NCI-H510A (cell line): ENCODE measurements at regions not wholly inside any gene's neighbourhood (a gene's known extent, or its start where the extent isn't known, plus 50 kb on each side); places are given as distances from the start of the nearest gene placed in this dataset.

Experiments
- DNase-seq: peaks from one replicate; lab custom pipeline; 2025; lab: John Stamatoyannopoulos, UW

DNA sequence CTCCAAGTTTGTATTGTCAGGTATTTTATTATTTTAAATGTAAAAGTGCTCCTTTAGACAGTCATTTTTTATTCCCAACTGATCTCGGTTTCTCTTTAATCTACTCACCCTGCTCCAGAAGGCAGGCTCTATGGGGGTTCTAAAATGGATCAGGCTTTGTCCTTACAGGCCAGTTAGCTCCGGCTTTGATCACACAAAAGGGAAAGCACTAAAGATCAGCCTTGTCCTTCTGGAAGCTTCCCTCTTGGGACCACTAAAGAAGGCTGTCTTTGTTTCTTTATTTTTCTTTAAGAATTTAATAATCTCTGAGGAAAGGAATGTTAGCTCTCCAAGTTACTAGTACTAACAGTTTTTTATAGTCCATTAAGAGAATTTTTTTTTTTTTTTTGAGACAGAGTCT is 560.5 kb upstream of the ZNF717 start:
- DNase-seq: no peak

DNA sequence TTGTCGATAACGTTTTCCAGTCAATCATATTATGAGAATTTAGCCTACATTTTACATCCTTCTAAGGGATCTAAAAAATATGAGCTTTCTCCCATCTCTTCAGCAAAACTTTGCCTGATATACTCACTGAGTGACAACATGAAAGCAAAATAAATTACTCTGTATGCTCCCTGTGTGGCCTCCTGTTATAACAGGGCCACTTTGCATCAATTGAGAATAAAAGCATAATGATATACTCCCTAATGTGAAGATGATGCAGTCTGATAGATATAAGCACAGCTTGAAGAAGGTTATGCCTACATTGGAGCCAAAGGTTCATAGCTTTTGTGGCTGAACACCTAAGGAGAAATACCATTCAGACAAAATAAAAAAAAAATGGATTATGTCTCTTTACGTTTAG is 561.3 kb upstream of the ZNF717 start:
- DNase-seq: no peak

DNA sequence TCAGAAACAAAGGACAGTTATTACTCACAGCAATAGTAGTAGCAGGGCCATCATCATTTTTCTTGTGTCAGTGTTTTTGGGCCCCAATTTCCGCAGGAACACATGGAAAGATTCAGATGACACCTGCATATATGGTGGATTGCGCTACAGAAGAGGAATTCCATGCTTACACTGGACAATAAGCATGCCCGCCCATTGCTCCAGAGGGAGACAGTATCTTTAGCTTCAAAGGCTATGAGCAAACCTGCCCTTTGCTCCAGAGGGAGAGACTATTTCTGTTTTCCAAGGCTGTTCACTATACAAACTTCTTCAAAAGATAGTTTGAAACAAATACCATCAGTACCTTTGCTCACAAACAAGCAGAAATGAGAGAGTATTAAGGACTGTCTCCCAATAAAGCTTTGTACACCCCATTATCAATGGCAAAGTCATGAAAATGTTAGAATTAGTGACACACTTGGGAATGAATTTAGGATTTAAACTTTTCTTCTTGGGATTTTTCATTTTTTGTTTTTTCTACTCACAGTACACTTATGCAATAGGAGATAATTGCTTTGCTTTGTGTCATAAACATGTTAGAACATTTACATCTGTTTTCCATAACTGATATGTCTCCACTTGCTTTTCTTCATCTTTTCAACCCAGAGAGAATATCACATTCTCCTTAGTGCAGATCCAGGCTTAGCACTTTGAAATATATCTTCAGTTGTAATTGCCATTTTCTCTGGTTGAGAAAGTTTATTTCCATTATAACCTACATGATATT is 564.5 kb upstream of the ZNF717 start:
- no peak for DNase-seq

DNA sequence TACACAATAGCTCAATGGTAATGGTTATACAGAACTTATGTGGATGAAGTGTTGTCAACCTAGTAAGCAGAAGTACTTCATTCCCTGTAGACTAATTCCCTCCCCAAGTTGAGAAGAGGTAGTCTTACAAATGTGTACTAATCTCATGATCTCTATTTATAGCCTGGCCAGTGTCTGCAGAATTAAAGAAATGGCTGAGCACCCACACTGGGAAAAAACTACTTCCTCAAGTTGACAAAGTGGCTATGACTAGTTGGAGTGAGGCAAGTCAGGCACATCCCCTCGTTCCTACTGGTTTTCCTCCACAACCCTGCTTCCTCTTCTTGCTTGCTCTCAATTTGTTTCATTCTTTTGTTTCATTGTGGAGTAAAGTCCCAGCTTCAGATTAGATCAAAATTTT is 566.7 kb upstream of the ZNF717 start:
- no peak for DNase-seq

DNA sequence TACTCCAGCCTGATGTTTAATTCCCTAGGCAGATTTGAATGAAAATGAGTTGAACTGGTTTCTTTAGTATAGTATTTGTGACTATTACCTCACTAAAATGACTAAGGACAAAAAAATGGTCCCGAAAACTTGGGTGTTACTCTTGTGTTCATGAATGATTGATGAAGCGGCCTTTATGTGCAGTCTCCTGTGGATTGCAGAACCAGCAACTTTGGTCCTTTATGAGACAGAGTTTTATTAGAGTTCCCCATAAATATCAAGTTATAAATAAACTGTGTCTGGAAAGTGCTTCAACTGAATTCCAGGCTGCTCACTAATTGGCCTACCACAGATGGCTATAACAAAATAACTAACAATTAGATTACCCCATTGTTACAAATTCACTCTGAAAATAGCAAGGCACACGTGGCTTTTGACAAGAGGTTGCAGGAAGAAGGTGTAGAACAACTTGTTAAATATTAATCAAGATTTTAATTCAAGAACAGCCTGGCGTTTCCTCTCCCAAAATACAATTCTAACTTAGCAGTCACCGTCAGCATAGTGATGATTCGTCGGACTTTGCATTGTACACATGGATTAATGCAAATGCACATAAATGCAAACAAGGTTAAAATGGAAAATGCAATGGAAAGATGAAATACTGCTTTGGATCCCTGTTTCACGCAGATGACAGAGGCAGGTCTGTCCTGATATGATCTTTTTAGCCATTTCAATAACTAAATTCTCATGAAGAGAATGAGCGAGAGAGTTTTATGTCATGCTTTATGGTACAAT is 567.3 kb upstream of the ZNF717 start:
- DNase-seq: no peak

DNA sequence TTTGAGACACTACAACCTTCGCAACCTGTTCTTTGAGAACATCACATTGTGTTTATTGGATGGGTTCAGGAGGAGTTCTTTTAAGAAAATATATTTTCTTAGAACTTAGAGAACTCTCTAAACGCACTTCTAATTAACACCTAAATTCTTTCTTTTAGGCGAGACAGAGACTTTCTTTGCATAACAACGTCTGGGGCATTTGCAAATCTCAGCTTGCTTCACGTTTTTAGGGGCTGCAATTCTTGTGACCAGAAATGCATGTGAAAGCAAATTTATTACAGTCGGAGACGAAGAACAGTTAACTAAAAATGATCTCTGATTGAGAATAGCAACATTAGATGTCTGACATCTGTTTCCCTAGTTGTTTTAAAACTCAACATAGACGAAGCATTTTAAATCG is 568.3 kb upstream of the ZNF717 start:
- no peak for DNase-seq

DNA sequence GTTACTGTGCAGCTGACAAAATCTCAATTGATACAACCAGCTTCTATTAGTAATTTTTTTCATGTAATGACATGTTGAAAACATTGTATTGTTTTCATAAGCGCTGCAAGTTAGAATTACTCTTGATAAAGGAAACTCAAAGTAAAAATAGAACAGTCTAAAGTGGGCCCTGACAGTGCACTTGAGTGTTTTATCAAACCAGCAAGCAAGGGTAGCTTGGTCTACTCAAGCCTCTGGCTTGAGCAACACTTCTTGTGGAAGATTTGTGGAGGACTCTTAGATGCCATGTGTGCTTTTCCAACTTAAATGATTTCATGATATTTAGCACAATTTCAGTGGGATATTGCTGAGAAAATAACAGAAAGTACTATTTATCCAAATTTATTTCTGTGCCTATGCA is 575.7 kb upstream of the ZNF717 start:
- no peak for DNase-seq

DNA sequence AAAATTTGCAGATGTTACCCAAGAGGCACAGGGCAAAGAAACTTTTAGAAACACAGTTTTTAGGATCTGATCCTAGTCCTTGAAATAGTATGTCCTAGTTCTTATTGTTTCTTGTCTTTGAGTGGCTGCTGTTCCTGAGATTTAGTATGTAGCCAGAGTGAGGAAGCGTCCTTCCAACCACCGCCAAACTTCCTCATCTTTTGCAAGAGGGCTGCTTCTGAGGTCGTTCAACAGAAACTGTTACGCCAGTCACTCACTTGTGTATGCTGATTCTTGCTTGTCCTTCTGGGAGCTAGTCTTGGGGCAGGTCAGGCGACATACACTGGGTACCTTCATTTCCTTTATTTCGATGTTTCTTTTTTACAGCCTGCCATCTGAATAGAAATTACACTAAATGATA is 577.3 kb upstream of the ZNF717 start:
- no peak for DNase-seq

DNA sequence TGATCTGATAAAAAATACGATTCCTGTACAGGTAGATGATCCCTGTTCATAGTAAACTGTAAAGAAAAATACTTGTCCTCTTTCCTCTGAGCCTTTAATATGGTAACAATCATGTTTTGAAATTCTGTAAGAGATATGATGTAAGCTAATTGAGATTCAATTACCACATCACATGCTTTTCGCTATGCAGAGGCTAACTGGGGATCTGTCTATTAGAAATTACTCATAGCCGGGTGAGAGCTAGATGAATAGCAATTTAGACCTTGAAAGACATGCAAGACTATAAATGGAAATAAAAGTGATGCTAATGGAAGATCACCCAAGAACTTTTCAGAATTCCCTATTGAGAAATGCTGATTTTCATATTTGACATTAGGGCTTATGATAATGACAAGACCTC is 579.9 kb upstream of the ZNF717 start:
- DNase-seq: no peak

DNA sequence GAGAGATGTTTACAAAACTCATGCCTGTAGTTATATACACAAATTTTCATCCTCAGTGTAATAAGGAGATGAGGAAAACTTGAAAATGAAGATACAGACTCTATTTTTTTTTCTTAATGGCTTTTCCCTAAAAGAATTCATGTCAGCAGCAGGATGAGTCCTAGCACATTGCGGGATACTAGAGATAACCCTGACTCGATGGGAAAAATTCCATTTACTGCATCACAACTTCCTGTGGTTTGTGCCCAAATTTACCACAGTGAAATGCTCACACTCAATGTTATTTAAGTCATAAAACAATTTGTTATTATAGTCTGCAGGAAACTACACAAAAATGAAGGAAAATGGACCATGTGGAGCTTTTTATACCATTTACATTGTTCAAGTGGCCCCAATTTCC is 581.9 kb upstream of the ZNF717 start:
- no peak for DNase-seq

DNA sequence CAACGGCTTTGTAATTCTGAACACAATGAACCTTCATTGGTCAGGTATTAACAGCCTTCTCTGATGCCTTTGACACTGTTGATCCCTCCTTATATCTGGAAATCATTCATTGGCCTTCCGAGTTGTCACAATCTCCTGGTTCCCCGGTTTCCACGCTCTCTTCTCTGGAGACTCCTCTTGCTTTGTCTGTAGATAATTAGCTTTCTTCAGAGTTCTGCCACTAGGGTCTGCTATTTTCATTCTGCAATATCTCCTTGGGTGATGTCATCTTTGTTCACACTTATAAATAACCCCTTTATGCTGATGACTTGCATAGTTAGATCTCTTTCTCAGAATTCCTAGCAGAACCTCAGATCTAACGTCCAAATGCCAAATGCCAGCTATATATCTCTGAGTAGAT is 583.8 kb upstream of the ZNF717 start:
- no peak for DNase-seq

DNA sequence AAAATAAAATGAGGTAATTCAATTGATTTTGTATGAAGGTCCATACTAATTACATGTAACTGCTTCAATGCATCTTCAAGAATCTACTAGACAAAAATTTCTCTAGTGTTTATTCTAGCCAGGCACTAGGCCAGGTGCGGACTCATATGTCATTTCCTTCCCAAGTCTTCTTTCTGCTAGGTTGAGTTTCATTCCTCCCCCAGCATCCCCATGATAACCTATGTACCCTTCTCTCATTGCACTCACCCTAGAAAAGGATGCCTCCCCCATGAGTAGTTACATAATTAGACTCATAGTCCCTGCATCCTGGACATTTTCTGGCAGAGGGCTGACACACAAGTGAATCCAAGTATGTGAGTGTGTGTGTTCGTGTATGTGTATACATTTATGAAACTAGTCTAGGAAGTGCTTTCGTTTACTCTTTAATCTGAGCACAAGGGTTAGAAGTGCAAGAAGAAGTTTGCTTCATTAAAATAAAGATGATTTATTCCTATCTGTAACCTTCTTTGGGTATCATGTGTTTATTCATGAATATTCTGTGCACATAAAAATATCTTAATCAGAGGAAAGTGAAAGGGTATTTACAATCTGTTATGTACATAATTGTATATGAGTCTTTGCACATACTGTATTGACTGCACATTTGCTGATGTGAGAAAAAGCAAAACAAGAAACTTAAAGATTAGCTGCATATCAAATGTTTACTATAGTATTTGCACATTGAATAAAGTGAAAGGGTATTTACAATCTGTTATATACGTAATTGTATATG is 585.6 kb upstream of the ZNF717 start:
- DNase-seq: peak; percentile 23

DNA sequence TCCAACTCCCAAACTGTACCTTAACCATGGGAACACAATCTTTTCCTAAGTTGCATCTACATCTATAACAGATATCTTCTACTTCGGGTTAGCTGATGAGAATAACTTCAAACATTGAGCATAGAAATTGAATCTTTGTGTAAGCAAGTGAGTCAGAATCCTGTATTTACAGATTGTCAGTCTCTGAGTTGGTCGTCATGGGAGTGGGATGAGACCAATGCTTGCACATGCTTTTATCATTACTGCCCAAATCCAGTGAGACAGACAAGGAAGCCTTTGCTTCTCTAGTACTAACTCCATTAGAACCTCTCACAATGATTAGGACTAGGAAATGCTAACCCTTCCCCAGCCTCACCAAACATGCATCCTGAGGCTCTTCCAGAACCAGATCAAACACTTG is 587.1 kb upstream of the ZNF717 start:
- DNase-seq: no peak

DNA sequence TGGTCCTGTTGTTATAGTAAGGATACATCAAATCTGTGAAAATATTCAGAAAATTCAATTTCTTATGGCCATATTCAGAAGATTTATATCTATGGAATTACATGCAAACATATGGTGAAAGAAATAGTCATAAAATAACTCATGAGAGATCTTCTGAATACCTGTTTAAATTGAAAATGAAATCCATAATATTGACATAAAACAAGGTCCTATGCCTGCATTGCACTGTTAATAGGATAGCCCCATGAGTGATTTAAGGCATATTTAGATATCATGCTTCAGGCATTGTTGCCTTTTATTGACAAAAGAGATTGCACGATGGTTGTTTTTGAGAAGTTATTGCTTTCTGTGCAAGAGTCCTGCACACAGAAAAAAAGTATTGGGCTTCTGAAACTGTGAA is 591.7 kb upstream of the ZNF717 start:
- no peak for DNase-seq

DNA sequence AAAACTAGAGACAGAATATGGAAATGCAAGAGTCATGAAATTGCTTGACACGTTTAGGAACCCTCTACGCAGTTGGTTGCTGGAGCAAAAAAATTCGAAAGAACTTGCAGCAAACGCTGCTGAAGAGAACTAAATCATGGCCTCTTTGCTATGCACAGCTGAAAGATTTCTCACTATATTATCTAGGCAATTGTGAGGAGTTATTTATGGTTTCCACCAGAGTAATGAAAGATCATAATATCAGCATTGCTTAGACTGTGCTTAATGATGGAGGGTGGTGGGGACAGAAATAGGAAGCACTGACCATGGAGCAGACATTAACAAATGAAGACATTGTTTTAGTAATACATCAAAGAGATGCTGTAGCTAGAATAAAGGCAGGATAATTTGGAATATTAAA is 593.4 kb upstream of the ZNF717 start:
- no peak for DNase-seq

DNA sequence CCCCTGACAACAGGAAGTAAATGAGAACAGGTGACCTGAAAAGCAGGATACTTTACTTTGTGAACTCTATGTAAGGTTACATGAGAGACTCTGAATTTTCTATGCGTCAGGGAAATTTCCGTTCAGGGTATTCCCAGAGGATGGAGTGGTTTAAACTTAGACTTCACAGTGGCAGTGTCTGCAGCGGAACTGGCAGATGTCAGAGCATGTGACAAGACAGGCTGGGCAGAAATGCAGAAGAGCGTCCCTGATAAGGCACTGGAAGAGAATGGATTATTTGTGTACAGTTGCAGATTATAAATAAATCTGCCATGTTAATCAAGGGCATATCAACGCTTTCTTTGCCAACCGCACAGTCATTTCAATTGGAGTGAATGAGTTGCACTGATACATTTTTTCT is 598.4 kb upstream of the ZNF717 start:
- DNase-seq: no peak

DNA sequence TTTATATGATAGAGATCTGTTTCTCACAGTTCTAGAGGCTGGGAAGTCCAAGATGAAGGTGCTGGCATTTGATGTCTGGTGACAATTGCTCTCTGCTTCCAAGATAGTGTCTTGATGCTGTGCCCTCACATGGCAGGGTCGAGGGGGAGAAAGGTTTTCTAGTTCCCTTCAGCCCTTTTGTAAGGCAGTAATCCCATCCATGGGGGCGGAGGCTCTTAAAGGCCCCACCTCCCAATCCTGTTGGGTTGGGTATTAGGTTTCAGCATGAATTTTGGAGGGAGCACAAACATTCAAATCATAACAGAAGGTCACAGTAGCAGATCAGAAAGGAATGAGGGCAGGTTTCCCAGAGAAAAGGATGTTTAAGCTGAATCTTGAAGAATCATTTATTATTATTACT is 601.7 kb upstream of the ZNF717 start:
- no peak for DNase-seq

DNA sequence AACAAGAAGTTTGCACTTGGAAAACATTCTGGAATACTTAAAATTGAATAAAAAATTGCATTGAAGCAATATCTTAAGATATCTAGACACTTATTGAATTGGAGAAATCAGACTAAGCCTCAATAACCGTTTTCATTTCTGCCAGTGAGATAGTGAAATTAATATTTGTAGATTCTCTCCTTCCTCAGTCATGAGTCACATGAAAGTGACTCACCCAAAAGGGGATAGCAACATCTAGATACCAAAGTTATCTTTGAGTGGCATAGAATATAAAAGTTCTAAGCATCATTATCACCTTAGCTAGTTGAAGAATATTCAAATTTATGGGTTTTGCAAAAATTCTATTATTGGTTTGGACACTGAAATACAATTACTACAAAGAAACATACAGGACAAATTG is 614.8 kb upstream of the ZNF717 start:
- no peak for DNase-seq

DNA sequence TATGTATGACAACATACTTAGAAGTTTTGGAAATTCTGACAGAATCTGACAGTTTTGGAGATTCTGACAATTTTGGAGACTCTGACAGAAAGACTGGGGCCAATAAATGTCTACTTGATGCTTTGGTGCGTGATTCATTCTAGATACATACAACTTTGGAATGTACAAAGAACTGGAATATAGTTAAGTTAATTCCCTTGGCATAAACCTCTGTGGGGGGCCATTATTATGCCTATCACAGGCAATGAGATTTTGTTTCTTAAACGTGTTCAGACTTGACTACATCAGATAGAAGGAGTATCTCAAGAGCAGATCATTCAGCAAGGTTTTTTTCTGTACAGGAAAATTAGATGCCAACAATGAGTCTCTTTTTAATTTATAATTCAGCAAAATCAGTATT is 617.6 kb upstream of the ZNF717 start:
- DNase-seq: no peak

DNA sequence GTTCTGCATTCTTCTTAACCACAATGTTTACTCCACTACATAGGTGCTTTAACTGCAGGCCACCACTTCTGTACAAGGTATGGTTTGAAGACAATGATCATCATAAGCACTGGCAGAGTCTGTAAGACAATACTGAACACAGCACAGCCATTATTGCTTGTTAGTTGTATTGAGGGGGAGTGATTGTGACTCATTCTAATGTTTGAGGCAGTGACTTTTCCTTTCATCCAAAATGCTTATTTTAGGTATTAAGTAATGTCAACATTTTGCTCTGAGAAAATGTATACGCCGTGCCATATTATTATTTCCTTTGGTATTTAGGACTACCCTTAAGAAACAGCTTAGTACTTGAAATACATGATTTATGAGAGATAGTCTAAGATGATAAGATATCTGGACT is 618.2 kb upstream of the ZNF717 start:
- no peak for DNase-seq

DNA sequence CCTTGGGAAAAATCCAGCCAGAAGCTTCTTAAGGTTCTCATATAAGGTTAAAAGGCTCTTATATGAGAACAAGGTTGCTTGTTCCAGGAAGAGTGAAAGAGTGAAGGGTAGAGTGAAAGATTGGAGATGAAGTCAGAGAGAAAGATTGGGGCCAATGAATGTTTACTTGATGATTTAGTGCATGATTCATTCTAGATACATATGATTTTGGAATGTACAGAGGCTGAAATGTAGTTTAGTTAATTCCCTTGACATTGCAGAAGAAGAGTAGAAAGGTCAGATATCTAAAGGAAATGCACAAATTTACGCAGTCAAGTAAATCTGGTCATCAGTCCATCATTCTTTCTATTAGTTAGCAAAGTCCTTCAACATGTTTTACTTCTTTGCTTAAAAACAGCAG is 619.8 kb upstream of the ZNF717 start:
- no peak for DNase-seq

DNA sequence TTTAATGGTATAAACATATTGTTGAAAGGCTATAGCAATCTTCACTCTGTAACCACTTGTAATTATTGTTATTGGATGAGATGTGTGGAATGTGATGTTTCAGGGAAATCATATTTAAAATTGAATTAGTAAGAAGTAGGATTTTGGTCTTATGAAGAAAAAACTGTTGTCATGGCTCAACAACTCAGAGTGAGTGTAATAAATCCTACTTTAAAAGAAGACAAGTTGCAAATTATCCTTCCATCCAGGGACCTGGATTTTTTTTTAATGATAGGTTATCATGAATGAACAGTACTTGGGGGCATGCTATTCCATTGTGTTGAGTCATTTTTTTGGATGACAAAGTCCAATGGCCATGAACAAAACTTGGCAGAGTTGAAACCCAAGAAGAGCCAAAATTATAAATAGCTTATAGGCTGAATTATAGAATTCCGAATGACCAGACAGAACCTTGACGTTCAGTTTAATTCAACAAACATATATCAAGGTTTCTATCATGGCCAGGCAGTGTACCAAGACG is 625.5 kb upstream of the ZNF717 start:
- no peak for DNase-seq

DNA sequence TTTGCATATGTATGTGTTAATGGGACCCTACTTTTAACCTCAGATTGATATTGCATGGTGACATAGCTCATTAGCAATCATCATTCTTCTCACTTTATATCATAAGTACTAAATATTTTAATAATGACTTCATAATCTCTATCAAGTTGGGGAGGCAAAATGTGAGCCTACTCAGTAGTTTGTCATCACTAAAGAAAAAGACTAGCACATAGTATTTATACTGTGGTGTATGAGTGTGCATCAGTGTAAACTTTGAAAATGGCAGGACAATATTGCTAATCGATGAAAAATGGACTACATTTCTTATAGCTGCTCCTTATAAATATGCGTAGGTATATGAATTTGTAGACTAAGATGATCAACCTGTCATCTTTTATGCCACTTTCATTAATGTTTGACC is 624.5 kb upstream of the ROBO2 start:
- DNase-seq: no peak
